ENCODE measurements at regions not wholly inside any gene's neighbourhood (a gene's known extent, or its start where the extent isn't known, plus 50 kb on each side); places are given as distances from the start of the nearest gene placed in this dataset.

- no peak for DNase-seq
Measured at GRCh38 chr2:64402876-64403275, 51.1 kb upstream of the LGALSL start.

- DNase-seq = no peak
Measured at GRCh38 chr2:64403426-64403825, 50.5 kb upstream of the LGALSL start.

- peak; percentile 83 for DNase-seq
Measured at GRCh38 chr2:64404002-64404731, 49.8 kb upstream of the LGALSL start.
